HepG2 (cell line): ENCODE measurements at regions not wholly inside any gene's neighbourhood (a gene's known extent, or its start where the extent isn't known, plus 50 kb on each side); places are given as distances from the start of the nearest gene placed in this dataset.

Experiments used
- ATAC-seq: fragments of 200-7000 bp; cut with Tn5 transposase; 3 replicates; pipeline ENCODE4 v1.9.1; 2020; ENCODE audit warnings: mild to moderate bottlenecking, moderate library complexity
- BruUV-seq: library from RNA; stranded (reverse); fragments of 400-500 nt; replicated peaks from 2 replicates; lab custom pipeline; 2021; lab: Mats Ljungman, UMichigan
- CTCF ChIA-PET: fragments of 300-600 bp; formaldehyde crosslinking; extraction: SDS; loops from one replicate; lab custom pipeline; 2021; ENCODE audit warnings: low total read pairs, inconsistent platforms, low intra/inter-chr PET ratio; lab: Yijun Ruan, JAX
- POLR2A ChIA-PET: fragments of 350-600 bp; sonication (Branson Sonifier 250); formaldehyde crosslinking; loops from one replicate; lab custom pipeline; 2020; ENCODE audit warnings: antibody characterized with exemption, inconsistent platforms; lab: Yijun Ruan, JAX
- DNase-seq: peaks from one replicate; pipeline ENCODE4 v3.0.0-alpha.2; 2015; ENCODE audit warnings: low spot score
- FAIRE-seq: peaks from 3 replicates; lab custom pipeline; 2011; peaks lifted over from hg19 to GRCh38; lab: Jason Lieb, UNC
- H2AFZ ChIP-seq: one replicate; pipeline ENCODE4 v1.6.1; 2011; ENCODE audit warnings: low read length, inconsistent platforms
- H3K27ac ChIP-seq: fragments of 300-600 bp; 3 replicates; pipeline ENCODE4 v1.8.0; 2011; ENCODE audit warnings: mixed run types, mild to moderate bottlenecking, mixed read lengths, low read length, inconsistent platforms; ENCODE audit not compliant: insufficient read depth; ENCODE audit errors: extremely low read length
- H3K27me3 ChIP-seq, 2 experiments: fragments of 200-600 bp in 1 of 2; 2 replicates in 1 of 2; 3 replicates in 1 of 2; pipeline versions ENCODE4 v1.6.0 to v1.8.0; 2011; ENCODE audit warnings: low read length in 2 of 2, mild to moderate bottlenecking in 2 of 2, moderate library complexity in 2 of 2, inconsistent platforms in 1 of 2; ENCODE audit not compliant: insufficient read depth in 2 of 2, control insufficient read depth in 1 of 2
- H3K36me3 ChIP-seq, 2 experiments: fragments of 200-600 bp in 1 of 2; replicated peaks in 1 of 2; 2 replicates in 1 of 2; 3 replicates in 1 of 2; pipeline versions ENCODE4 v1.5.1 to v1.8.0; 2011; ENCODE audit warnings: low read length in 2 of 2, inconsistent platforms in 1 of 2; ENCODE audit not compliant: insufficient read depth in 2 of 2, control insufficient read depth in 1 of 2
- H3K4me1 ChIP-seq: 2 replicates; pipeline ENCODE4 v1.5.1; 2012; ENCODE audit warnings: low read length, inconsistent platforms; ENCODE audit not compliant: insufficient read depth
- H3K4me2 ChIP-seq: 2 replicates; pipeline ENCODE4 v1.6.0; 2011; ENCODE audit warnings: low read depth, low read length, inconsistent platforms
- H3K4me3 ChIP-seq, 3 experiments: fragments of 200-600 bp in 1 of 3; sonication (generic), shearing (Covaris generic) in 1 of 3; replicated peaks in 1 of 3; 2 replicates each; pipeline ENCODE4 v1.5.1; 2011 to 2016; ENCODE audit warnings: low read length in 3 of 3, inconsistent platforms in 2 of 3, low read depth in 2 of 3, mild to moderate bottlenecking in 2 of 3, control low read depth in 1 of 3, mixed read lengths in 1 of 3; ENCODE audit not compliant: insufficient read depth in 1 of 3
- H3K79me2 ChIP-seq: one replicate; pipeline ENCODE4 v1.6.1; 2011; ENCODE audit warnings: low read length, inconsistent platforms; ENCODE audit not compliant: insufficient read depth
- H3K9ac ChIP-seq: 2 replicates; pipeline ENCODE4 v1.6.0; 2011; ENCODE audit warnings: mild to moderate bottlenecking, low read depth, low read length, inconsistent platforms; ENCODE audit not compliant: insufficient read depth
- H3K9me3 ChIP-seq: 2 replicates; pipeline ENCODE4 v1.5.1; 2012; ENCODE audit warnings: mild to moderate bottlenecking, low read length
- H4K20me1 ChIP-seq: 2 replicates; pipeline ENCODE4 v1.6.0; 2011; ENCODE audit warnings: inconsistent platforms, mild to moderate bottlenecking, low read length, moderate library complexity; ENCODE audit not compliant: insufficient read depth
- BHLHE40 ChIP-seq: IDR thresholded peaks from 2 replicates; pipeline ENCODE4 v1.6.1; 2011; ENCODE audit warnings: low read length, improper control_type of control experiment
- DDIT3 ChIP-seq: sonication (generic); formaldehyde crosslinking; IDR thresholded peaks from 2 replicates; pipeline ENCODE4 v1.4.0; 2020; ENCODE audit warnings: mild to moderate bottlenecking, missing genetic modification reagents
- HBP1 ChIP-seq: IDR thresholded peaks from 2 replicates; pipeline ENCODE4 v1.6.1; 2016; ENCODE audit warnings: low read depth, control low read depth
- MED1 ChIP-seq: sonication (generic); formaldehyde crosslinking; IDR thresholded peaks from 2 replicates; pipeline ENCODE4 v1.4.0; 2020; ENCODE audit warnings: missing genetic modification reagents
- NBN ChIP-seq: fragments of 450-650 bp; conservative IDR thresholded peaks from 2 replicates; pipeline ENCODE4 v1.6.1; 2017
- ZFY ChIP-seq: sonication (generic); formaldehyde crosslinking; IDR thresholded peaks from 2 replicates; pipeline ENCODE4 v1.4.0; 2020; ENCODE audit warnings: missing genetic modification reagents
- ZNF296 ChIP-seq: sonication (generic); formaldehyde crosslinking; conservative IDR thresholded peaks from 2 replicates; pipeline ENCODE4 v1.5.0; 2020; ENCODE audit warnings: mild to moderate bottlenecking, missing genetic modification reagents
- ZNF557 ChIP-seq: sonication (generic); formaldehyde crosslinking; IDR thresholded peaks from 2 replicates; pipeline ENCODE4 v1.4.0; 2020; ENCODE audit warnings: missing genetic modification reagents
- ZNF773 ChIP-seq: sonication (generic); formaldehyde crosslinking; IDR thresholded peaks from 2 replicates; pipeline ENCODE4 v1.4.0; 2020; ENCODE audit warnings: missing genetic modification reagents, borderline replicate concordance
- ZSCAN21 ChIP-seq: sonication (generic); formaldehyde crosslinking; IDR thresholded peaks from 2 replicates; pipeline ENCODE4 v1.8.0; 2022; ENCODE audit warnings: mild to moderate bottlenecking, missing genetic modification reagents, moderate library complexity, borderline replicate concordance
- WGBS: methylation state at CpG from one replicate; pipeline ENCODE4 v1.1.6; 2017; ENCODE audit warnings: low lambda C conversion rate; 5-methylcytosine and 5-hydroxymethylcytosine counted together
- in situ Hi-C: cut with HindIII; loops from 2 replicates; pipeline ENCODE4 v1.10.0; 2017; ENCODE audit warnings: low pct_unique_long_range_greater_than_20kb; ENCODE audit not compliant: extremely low pct_ligation_motif_present
- intact Hi-C: fragments of 100-400 bp; cut with micrococcal nuclease; formaldehyde crosslinking; loops from one replicate; pipeline ENCODE4 v1.10.0; 2022; ENCODE audit not compliant: unreplicated experiment

- DNase-seq, result no peak
- intact Hi-C loops, result no loop called here
- BruUV-seq, result no TSS peak
- POLR2A ChIA-PET, result no interaction called here
- H3K9me3 ChIP-seq, result no peaks in the 10 kb centered on the region; the same call in 1 of the 2 replicates
- no peak for ATAC-seq
- H3K9ac ChIP-seq, result no peak overlapping the region
- WGBS, result 0% methylated on average over 2 of the region's 2 CpGs
- no peak overlapping the region for H2AFZ ChIP-seq
- in situ Hi-C loops, result no loop called here
- no peaks in the 10 kb centered on the region for H4K20me1 ChIP-seq
- H3K4me3 ChIP-seq, result no peak overlapping the region
- CTCF ChIA-PET, result no interaction called here
- H3K27ac ChIP-seq, result no peak overlapping the region
- no peaks in the 10 kb centered on the region for H3K27me3 ChIP-seq
- no peaks in the 10 kb centered on the region for H3K4me1 ChIP-seq
- TF ChIP-seq MED1 (no peak), ZNF557 (CRISPR knock-in tag) (no peak), HBP1 (CRISPR knock-in tag) (no peak), BHLHE40 (no peak), DDIT3 (CRISPR knock-in tag) (no peak), ZSCAN21 (CRISPR knock-in tag) (no peak), ZFY (CRISPR knock-in tag) (no peak), NBN (no peak), ZNF296 (CRISPR knock-in tag) (no peak), ZNF773 (CRISPR knock-in tag) (no peak)
- H3K4me2 ChIP-seq, result no peak overlapping the region
- no peaks in the 10 kb centered on the region for H3K79me2 ChIP-seq
- no peaks in the 10 kb centered on the region for H3K36me3 ChIP-seq
- FAIRE-seq, result no peak
Measured at GRCh38 chr4:96431094-96431493, 591.2 kb downstream of the PDHA2 start.
